GM21786 (cell line): ENCODE measurements at regions not wholly inside any gene's neighbourhood (a gene's known extent, or its start where the extent isn't known, plus 50 kb on each side); places are given as distances from the start of the nearest gene placed in this dataset.
"Not testable (repeated sequence)": the region's sequence is repeated elsewhere in the genome, so short reads cannot be mapped to it uniquely, and the experiment has no call there.

ENCODE experiments used
- ATAC-seq: cut with Tn5 transposase; IDR thresholded peaks from one replicate; pipeline ENCODE4 v1.9.1; 2021; ENCODE audit not compliant: unreplicated experiment

DNA sequence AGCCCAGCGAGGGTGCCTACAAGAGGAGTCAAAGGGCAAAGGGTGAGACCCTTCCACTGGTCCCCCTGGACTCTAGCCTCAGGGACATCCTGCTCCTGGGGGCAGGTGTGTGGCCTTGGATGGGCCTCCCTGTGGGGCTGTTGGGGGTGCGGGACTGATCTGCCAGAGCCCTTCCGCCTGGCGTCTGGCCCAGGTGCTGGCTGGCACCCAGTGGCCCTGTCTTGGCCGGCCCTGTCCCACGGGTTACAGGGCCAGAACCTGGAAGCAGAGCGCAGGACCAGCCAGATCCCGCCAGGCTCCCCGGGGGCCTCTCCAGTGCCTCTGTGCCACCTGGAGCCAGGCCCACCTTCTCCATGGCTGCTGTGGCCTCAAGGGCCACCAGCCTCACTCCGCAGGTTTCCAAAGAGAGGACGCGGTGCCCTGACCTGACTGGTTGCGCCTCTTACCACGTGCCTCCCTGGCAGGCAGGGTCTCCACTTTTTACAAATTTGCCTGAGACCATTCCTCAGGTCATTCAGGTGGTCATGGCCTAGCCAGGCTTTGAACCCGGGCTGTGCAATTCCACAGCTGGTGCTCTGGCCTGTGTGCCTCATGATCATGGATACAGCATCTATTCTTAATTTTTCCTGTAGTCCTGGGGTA lies 444.8 kb downstream of the SPATA31D1 start:
- ATAC-seq = not testable (repeated sequence)

DNA sequence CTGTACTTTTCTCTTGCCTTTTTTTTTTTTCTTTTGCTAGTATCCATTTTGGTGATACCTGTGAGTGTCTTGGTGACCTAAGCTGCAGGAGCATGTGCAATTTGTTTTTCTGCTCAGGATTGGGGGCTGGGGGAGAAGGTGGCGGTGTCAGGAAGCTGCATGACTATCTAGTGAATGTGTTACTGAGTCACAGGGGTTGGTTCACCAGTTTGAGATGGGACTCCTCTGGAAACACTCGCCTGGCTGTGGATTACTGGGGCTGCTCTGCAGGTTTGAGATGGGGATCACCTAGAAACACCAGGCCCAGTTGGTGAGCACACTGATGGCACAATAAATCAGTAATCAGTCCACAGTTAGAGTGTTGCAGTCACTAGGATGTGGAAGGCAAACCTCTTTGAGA lies 447.9 kb downstream of the SPATA31D1 start:
- no peak for ATAC-seq

GRCh38 chr9:82437183-82437582 lies 448.6 kb downstream of the SPATA31D1 start:
- not testable (repeated sequence) for ATAC-seq

- ATAC-seq = no peak
Measured at GRCh38 chr9:82438581-82438980, 450.0 kb downstream of the SPATA31D1 start.

- no peak for ATAC-seq
Measured at GRCh38 chr9:82443312-82443711, 454.7 kb downstream of the SPATA31D1 start.

DNA sequence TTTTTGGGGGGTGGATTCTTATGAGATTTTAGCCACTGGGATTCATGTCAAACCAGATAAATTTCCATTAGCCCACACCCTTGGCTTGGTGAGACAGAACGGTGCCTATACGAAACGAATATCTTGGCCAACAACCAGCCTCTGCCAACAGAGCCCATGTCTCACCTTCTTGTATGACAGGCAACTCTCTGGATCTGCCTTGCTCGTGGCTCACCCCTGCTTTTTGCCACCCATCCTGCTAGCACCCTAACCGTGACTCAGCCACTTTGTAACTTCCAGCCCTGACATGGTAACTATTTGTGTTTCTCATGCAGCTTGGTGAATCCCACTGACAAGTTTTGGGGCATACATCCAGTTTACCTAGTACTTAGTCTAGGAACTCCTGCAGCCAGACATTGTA lies 457.0 kb downstream of the SPATA31D1 start:
- no peak for ATAC-seq

GRCh38 chr9:82447343-82447742 lies 458.8 kb downstream of the SPATA31D1 start:
- no peak for ATAC-seq

- ATAC-seq = no peak
Measured at GRCh38 chr9:82449986-82450385, 461.4 kb downstream of the SPATA31D1 start.

DNA sequence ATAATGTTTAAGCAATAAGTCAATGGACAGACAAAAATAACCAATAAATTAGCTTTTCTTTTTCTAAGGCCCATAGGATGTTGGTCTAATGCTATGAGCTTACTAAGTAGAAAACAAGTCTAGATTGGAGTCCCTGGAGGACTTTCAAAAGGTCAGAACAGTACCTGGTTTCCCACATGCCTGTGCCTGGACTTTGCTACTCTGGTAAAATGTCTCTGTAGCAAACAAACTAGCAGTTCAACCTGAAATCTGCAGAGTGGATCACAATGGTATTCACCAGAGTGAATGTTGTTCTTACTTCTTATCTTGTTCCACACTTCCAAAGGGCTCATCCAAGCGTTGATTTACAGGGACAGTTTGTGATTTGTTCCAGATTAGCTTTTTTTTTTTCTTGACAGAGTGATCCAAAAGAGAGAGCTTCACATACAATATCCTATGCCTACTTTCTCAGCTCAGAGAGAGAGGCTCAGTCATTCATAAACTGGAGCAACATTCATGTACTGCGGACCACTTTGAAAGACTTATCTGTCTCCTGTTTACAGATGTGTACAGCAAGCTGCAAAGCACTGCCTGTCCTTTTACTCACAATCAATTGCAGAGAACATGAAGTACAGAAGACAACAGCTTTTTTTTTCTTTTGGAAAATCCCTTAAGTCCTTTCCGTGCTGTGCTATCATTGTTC lies 466.1 kb downstream of the SPATA31D1 start:
- no peak for ATAC-seq

DNA sequence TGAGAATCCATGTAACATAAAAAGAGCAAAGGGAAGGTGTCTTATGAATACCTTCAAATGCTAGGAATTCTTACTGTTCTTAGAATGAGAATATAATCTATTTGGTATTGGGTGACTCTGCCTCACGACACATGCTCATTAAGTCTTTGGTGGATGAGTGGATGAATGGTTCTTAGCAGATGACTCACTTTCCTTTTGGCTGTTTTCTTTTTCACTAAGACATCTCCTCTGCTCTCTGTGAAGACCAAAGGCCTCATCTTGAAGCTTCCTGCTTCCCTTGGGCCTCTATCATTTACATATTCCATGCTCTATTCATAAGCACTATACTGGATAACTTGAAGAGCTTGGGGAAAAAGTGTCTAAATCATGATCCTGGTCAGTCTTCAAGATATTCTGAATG lies 468.1 kb downstream of the SPATA31D1 start:
- ATAC-seq = no peak

DNA sequence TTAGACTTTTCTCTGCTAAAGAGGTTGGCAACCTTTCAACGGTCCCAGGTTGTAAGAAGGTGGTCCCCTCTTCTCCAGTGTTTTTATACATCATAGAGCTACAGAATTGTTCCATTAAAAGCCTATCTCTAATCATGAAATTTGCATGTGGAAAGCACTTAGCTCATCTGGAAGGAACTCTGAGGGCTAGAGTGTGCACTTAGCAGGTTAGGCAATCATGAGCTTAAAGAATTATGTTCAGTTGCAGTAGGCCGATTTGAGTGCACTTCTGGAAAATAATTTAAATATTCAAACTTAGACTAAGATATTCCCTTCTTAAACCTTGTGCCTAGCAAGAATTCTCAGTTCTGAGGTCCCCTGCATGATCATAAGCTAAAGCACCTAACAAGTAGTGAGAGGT lies 468.7 kb downstream of the SPATA31D1 start:
- ATAC-seq = no peak

DNA sequence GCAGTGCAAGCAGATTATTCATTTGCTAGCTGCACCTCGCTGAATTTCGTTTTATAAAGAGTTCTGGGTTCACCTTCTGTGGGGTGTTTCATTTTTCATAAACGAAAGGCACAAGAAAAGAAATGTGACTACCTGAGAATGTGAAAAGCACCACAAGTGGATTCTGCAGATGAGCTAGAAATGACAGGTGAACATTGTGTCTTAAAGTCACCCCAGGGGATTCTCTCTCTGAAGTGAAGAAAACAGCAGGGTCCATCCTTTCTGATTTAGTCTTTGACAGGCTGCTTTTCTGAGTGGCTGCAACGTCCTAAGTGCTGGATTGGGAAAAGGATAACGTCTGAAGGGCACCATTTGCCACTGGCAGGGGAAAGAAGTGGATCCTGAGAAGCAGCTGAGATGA lies 469.3 kb downstream of the SPATA31D1 start:
- ATAC-seq = no peak

DNA sequence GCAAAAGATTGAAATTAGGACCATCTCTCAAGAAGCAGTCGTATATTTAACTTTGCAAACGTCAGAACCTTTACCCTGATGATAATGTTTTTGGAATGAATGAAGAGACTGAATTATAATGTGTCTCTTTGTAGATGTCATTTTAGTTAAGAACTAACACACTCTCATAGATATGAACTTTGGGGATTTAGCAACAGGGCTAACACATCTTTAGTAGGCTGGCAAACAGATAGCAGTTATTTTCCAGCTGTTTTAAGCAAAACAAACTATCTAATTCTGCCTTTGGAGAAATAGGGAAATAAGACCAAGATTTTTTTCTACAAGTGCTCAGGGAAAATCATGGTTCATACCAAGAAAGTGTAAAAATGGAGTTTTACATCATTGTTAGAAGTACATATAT lies 469.7 kb downstream of the SPATA31D1 start:
- no peak for ATAC-seq

GRCh38 chr9:82466616-82467260 lies 478.2 kb downstream of the SPATA31D1 start:
- ATAC-seq = no peak

- no peak for ATAC-seq
Measured at GRCh38 chr9:82467436-82467835, 478.9 kb downstream of the SPATA31D1 start.

DNA sequence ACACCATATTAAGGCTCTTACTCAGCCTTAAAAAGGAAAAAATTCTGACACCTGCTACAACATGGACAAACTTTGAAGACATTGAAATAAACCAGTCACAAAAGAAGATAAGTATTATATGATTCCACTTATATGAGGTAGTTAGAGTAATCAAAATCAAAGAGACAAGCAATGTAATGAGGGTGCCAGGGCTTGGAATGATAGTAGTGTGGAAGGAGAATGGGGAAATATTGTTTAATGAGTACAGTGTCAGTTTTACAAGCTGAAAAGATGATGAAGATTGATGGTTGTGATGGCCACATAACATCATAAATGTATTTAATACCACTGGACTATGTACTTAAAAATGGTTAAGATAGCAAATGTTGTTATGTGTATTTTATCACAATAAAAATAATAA lies 485.7 kb downstream of the SPATA31D1 start:
- ATAC-seq = no peak

DNA sequence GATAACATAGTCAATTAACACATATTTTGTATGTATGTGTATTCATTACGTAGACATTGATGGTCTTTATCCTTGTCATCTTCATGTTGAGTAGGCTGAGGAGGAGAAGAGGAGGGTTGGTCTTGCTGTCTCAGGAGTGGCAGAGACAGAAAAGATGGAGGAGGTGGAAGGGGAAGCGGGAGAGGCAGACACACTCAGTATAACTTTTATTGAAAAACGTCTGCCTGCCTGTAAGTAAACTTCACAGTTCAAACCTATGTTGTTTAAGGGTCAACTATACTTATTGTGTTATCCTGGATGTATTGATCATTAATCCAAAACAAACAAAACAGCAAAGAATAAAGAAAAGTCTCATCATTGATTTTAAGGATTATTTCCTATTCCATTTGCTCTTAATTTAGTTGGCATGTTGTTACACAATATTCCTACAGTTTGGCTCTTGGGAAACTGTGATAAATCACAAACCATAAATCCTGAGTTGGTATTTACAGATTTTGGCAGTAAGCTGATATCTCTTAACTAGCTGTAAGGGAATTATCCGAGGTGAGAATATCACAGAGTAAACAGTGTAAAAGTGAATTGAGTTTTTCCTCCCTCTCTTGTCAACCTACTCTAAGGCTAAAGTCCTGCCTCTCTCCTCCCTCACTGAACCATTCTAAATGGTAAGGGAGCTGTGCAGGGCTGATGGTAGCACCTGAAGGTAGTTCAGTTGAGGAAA lies 487.2 kb downstream of the SPATA31D1 start:
- no peak for ATAC-seq

GRCh38 chr9:82480921-82481320 lies 492.3 kb downstream of the SPATA31D1 start:
- ATAC-seq = no peak

- ATAC-seq = no peak
Measured at GRCh38 chr9:82487935-82488312, 499.4 kb downstream of the SPATA31D1 start.

DNA sequence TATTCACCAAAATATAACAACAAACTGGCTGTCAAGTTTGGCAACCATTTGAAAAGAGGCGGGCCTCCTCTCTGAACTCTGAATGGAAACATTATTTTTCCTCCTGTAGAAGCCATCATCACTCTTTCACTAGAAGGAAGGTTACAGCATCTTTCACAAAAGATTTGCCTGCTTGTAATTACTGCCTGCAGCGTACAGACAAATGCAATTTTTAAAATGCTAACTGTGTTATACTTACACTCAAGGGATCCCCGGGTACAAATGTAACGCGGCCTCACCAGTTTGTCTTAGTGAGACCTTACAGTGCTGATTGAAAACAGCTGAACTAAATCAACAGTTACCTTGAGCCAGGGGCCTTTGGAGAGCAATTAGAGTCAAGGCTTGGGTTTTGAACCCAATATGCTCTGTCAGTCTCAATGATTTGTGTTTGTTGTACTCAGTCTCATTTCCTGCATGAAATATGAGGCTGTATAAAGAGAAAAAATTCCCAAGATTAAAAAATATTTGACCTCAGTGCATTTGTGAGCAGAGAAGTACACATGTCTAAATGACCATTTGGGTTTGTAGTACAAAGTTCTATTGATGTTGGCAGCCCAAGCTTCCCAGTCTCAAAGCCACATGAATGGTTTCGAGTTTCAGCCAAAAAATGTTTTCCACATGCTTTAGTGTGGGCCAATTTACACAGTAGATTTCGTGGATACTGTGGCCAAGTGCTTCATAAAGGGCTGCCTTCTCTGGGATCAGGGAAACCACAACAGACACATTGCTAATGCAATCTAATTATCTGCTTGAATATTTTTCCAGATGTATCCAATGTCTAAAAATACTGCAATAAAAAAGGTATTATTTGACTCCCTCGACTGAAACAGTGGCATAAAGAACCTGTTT lies 500.0 kb downstream of the SPATA31D1 start:
- no peak for ATAC-seq
